HL-60/S4 treated with phorbol 12-myristate 13-acetate at 8.2 ng/mL for 4 days and 3 days (cell line): ENCODE measurements at regions not wholly inside any gene's neighbourhood (a gene's known extent, or its start where the extent isn't known, plus 50 kb on each side); places are given as distances from the start of the nearest gene placed in this dataset.
"Not testable (repeated sequence)": the region's sequence is repeated elsewhere in the genome, so short reads cannot be mapped to it uniquely, and the experiment has no call there.

ENCODE experiments used
- in situ Hi-C: fragments of 300-500 bp; cut with MboI; formaldehyde crosslinking; loops from 2 replicates; pipeline ENCODE4 v1.15.0; 2022; ENCODE audit warnings: low sequenced_read_pairs

GRCh38 chr5:18397891-18398290 lies 763.6 kb downstream of the TAF11L14 start:
- in situ Hi-C loops: no loop called here

GRCh38 chr5:18399461-18400327 lies 765.4 kb downstream of the TAF11L14 start:
- in situ Hi-C loops: not testable (repeated sequence)

- in situ Hi-C loops: no loop called here
These were observed 768.9 kb downstream of the TAF11L14 start for GRCh38 chr5:18403141-18403540.

GRCh38 chr5:18403941-18404438 lies 769.7 kb downstream of the TAF11L14 start:
- in situ Hi-C loops: no loop called here

GRCh38 chr5:18420711-18421110 lies 786.5 kb downstream of the TAF11L14 start:
- in situ Hi-C loops: no loop called here

GRCh38 chr5:18433336-18433735 lies 799.1 kb downstream of the TAF11L14 start:
- in situ Hi-C loops: no loop called here

- in situ Hi-C loops: no loop called here
These were observed 803.9 kb downstream of the TAF11L14 start for GRCh38 chr5:18438126-18438525.

GRCh38 chr5:18455521-18455920 lies 821.3 kb downstream of the TAF11L14 start:
- in situ Hi-C loops: no loop called here

- in situ Hi-C loops: no loop called here
These were observed 823.0 kb downstream of the TAF11L14 start for GRCh38 chr5:18457255-18457654.

- in situ Hi-C loops: no loop called here
These were observed 827.5 kb downstream of the TAF11L14 start for GRCh38 chr5:18461766-18462165.

GRCh38 chr5:18465833-18466681 lies 831.8 kb downstream of the TAF11L14 start:
- in situ Hi-C loops: no loop called here

- in situ Hi-C loops: no loop called here
These were observed 832.5 kb downstream of the TAF11L14 start for GRCh38 chr5:18466731-18467130.

GRCh38 chr5:18471791-18472190 lies 837.5 kb downstream of the TAF11L14 start:
- in situ Hi-C loops: not testable (repeated sequence)

- in situ Hi-C loops: no loop called here
These were observed 849.2 kb downstream of the TAF11L14 start for GRCh38 chr5:18483451-18483850.

GRCh38 chr5:18487928-18488480 lies 853.7 kb downstream of the TAF11L14 start:
- in situ Hi-C loops: no loop called here

GRCh38 chr5:18489703-18490102 lies 855.4 kb downstream of the TAF11L14 start:
- in situ Hi-C loops: no loop called here

GRCh38 chr5:18491349-18491748 lies 857.1 kb downstream of the TAF11L14 start:
- in situ Hi-C loops: no loop called here

- in situ Hi-C loops: no loop called here
These were observed 860.9 kb downstream of the TAF11L14 start for GRCh38 chr5:18495157-18495556.

- in situ Hi-C loops: no loop called here
These were observed 861.8 kb downstream of the TAF11L14 start for GRCh38 chr5:18496041-18496440.

- in situ Hi-C loops: no loop called here
These were observed 862.8 kb downstream of the TAF11L14 start for GRCh38 chr5:18497089-18497488.

- in situ Hi-C loops: no loop called here
These were observed 869.6 kb downstream of the TAF11L14 start for GRCh38 chr5:18503797-18504328.
